IPS-18a (cell line): ENCODE measurements at regions not wholly inside any gene's neighbourhood (a gene's known extent, or its start where the extent isn't known, plus 50 kb on each side); places are given as distances from the start of the nearest gene placed in this dataset.
"Not testable (repeated sequence)": the region's sequence is repeated elsewhere in the genome, so short reads cannot be mapped to it uniquely, and the experiment has no call there.

Experiments
- H3K27ac ChIP-seq: one replicate; pipeline ENCODE4 v1.5.1; 2013; ENCODE audit warnings: low read length
- H3K27me3 ChIP-seq: one replicate; pipeline ENCODE4 v1.6.1; 2013; ENCODE audit warnings: mild to moderate bottlenecking, low read length; ENCODE audit not compliant: control insufficient read depth, insufficient read depth
- H3K36me3 ChIP-seq: one replicate; pipeline ENCODE4 v1.6.1; 2013; ENCODE audit warnings: low read depth, low read length; ENCODE audit not compliant: control insufficient read depth
- H3K4me1 ChIP-seq: one replicate; pipeline ENCODE4 v1.6.1; 2013; ENCODE audit warnings: low read depth, low read length; ENCODE audit not compliant: control insufficient read depth
- H3K4me3 ChIP-seq: one replicate; pipeline ENCODE4 v1.5.1; 2013; ENCODE audit warnings: low read length
- H3K9ac ChIP-seq: one replicate; pipeline ENCODE4 v1.6.1; 2013; ENCODE audit warnings: mild to moderate bottlenecking, low read length, moderate library complexity
- H3K9me3 ChIP-seq: one replicate; pipeline ENCODE4 v1.6.1; 2013; ENCODE audit warnings: low read depth, low read length; ENCODE audit not compliant: control insufficient read depth

DNA sequence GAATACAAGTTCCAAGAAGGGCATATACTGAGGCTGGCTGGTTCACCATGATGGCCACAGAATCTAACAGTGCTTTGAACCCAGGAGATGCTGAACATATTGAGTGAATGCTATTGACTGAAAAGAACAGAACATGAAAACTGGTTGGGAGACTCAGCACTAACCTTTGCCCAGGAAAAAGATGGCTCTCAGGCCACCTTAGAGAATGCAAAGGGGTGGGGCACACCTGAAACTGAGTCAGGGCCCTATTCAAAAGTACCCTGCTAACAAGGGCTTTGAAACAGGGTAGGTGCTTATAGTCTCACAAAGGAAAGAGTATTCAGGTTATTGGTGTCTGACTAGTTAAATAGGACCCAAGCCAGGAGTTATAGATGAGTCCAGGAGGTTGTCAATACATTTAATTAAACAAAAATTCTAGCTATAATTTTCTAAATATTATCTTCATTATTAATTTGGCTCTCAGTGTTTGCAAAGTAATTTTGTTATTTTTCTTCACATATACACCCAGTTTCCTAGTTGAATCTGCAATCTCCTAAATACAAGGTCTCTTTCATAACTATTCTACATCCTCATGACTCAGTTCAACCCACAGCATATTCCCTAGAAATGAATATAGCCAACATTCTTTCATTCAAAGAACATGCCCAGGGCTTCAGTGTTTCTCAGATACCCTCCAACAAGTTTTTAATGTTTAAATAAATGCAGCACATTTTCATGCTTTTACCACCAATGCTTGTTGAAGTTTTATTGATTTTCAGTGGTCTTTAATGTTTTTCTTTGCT is 144.2 kb upstream of the RAPGEF2 start:
- H3K36me3 ChIP-seq = no peaks in the 10 kb centered on the region
- H3K27ac ChIP-seq = no peak overlapping the region
- peaks cover 23% of the 10 kb centered on the region for H3K4me1 ChIP-seq

DNA sequence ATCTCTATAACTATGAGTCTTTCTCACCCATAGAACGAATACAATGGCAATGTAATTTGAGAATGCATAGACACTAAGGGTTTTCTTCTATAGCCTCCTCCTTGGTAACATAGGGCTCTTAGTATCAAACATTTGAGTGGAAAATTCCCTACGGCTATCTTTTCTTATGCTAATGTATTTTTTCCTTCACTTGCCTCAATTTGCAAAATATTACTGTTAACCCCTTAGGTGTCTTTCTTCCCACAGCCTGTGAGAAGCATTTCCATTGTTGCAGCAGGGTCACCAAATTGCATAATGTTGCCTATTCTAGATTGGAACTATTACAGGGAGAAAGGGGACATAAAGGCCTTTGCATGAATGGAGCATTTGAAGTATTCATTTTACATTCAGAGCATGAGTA is 140.5 kb upstream of the RAPGEF2 start:
- Histone ChIP-seq H3K4me1 (peaks cover 31% of the 10 kb centered on the region), H3K27ac (peak overlapping the region; percentile 42), H3K36me3 (no peaks in the 10 kb centered on the region)

More for the DNA sequence above, 144.2 kb upstream of the RAPGEF2 start:
- no peaks in the 10 kb centered on the region for H3K27me3 ChIP-seq
- H3K4me3 ChIP-seq = no peak overlapping the region
- no peak overlapping the region for H3K9ac ChIP-seq
- H3K9me3 ChIP-seq = no peaks in the 10 kb centered on the region

DNA sequence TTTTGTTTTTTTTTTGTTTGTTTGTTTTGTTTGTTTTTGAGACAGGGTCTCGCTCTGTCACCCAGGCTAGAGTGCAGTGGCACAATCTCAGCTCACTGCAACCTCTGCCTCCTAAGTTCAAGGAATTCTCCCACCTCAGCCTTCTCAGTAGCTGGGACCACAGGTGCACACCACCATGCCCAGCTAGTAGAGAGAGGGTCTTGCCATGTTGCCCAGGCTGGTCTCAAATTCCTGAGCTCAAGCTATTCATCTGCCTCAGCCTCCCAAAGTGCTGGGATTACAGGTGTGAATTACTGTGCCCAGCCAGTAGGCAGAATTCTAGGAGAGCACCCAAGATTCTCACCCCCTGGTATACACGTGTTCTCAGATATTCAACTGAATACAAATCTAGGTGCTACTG is 139.6 kb upstream of the RAPGEF2 start:
- H3K9me3 ChIP-seq, H3K27ac ChIP-seq, H3K36me3 ChIP-seq, H3K4me3 ChIP-seq, H3K27me3 ChIP-seq, H3K9ac ChIP-seq: not testable (repeated sequence)
- H3K4me1 ChIP-seq = peaks cover 31% of the 10 kb centered on the region

More for the DNA sequence above, 140.5 kb upstream of the RAPGEF2 start:
- Histone ChIP-seq H3K9me3 (no peaks in the 10 kb centered on the region), H3K9ac (no peak overlapping the region), H3K4me3 (no peak overlapping the region), H3K27me3 (no peaks in the 10 kb centered on the region)

DNA sequence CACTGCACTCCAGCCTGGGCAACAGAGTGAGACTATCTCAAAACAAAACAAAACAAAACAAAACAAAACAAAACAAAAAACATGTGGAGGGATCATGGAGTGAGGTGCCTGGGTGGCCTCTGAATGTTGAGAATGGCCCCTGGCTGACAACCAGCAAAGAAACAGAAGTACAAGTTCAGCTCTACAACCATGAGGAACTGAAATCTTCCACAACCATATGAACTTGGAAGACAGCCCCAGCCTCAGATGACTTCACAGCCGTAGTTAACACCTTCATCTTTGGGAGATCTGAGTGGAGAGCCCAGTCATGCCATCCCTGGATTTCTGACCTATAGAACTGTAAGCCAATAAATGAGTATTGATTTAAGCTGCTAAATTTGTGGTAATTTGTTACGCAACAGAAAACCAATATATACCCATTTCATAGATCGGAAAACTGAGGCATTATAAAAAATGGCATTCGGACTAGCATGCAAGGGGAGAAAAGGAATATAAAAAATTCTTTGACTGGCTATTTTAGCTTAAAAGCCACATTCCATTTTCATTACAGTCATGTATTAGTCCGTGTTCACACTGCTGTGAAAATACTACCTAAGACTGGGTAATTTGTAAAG is 138.7 kb upstream of the RAPGEF2 start:
- H3K27ac ChIP-seq = no peak overlapping the region
- no peak overlapping the region for H3K4me3 ChIP-seq
- no peaks in the 10 kb centered on the region for H3K36me3 ChIP-seq
- peaks cover 31% of the 10 kb centered on the region for H3K4me1 ChIP-seq
- H3K27me3 ChIP-seq = no peaks in the 10 kb centered on the region
- no peak overlapping the region for H3K9ac ChIP-seq
- H3K9me3 ChIP-seq = no peaks in the 10 kb centered on the region

DNA sequence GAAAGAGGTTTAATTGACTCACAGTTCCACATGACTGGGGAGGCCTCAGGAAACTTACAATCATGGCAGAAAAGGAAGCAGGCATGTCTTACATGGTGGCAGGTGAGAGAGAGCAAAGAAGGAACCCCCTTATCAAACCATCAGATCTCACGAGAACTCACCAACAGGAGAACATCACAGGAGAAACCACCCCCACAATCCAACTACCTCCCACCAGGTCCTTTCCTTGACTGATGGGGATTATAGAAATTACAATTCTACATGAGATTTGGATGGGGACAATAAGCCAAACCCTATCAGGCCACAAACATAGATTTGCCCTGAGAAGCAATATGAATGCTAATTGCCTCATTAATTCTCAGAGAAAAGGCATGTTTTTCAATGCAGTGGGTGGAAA is 138.2 kb upstream of the RAPGEF2 start:
- Histone ChIP-seq H3K27ac (no peak overlapping the region), H3K9ac (no peak overlapping the region), H3K4me3 (no peak overlapping the region), H3K36me3 (no peaks in the 10 kb centered on the region), H3K27me3 (no peaks in the 10 kb centered on the region), H3K4me1 (peaks cover 31% of the 10 kb centered on the region), H3K9me3 (no peaks in the 10 kb centered on the region)

DNA sequence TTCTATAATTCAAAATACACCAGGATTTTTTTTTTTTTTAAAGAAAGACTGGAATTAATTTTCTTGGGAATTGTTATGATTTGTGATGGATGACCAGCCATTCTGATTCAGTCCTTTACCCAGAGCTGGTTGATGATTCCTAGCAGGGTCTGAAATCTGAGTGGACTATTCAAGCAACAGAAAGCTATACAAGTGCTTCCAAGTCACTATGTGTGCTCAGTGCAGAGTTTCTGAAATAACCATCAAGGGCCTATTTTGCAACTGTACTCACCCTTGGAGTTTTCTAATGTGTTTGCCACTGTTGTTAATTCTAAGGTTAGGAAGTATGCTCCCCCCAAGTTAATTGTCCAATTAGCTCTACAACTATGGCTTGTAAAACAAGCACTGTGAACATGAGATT is 137.7 kb upstream of the RAPGEF2 start:
- H3K27ac ChIP-seq = no peak overlapping the region
- H3K4me1 ChIP-seq = peaks cover 31% of the 10 kb centered on the region
- H3K27me3 ChIP-seq = no peaks in the 10 kb centered on the region
- no peak overlapping the region for H3K9ac ChIP-seq
- H3K4me3 ChIP-seq = no peak overlapping the region
- H3K36me3 ChIP-seq = no peaks in the 10 kb centered on the region
- no peaks in the 10 kb centered on the region for H3K9me3 ChIP-seq

DNA sequence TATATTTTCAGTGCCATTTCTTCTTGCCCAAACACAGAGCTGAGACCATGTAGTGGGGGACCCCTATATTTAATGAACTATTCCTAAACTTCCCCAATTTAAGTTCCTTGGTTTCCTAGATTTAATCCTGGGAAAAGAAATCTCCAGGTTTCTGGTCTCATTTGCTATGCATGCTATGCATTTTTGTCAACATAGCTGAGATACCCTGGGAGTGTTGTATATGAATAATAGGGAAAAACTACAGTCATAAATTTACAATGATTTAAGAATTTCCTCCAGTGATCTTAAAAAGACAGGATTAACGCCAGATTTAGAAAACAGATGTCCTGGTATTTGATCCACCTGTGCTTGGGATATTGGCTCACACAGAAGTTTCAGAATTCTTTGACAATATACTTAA is 136.8 kb upstream of the RAPGEF2 start:
- Histone ChIP-seq H3K36me3 (no peaks in the 10 kb centered on the region), H3K27ac (no peak overlapping the region), H3K27me3 (no peaks in the 10 kb centered on the region), H3K9me3 (no peaks in the 10 kb centered on the region), H3K9ac (no peak overlapping the region), H3K4me1 (peaks cover 28% of the 10 kb centered on the region), H3K4me3 (no peak overlapping the region)

DNA sequence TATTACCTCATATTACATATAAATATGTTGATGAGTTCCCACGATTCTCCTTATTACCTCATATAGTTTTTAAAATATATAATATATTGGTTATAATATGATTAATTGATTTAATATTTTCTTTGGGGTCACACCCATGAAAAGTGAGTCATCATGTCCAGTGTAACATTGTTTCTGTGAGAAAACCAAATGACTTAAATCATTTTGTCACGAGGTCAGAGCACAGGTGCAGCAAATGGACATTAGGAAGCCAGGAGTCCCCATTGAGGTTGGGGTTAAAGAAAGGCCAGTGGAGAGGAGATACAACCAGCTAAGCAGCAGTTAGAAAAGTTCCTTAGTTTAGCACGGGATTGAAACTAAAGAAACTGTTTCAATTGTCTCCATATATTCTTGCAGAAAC is 133.9 kb upstream of the RAPGEF2 start:
- H3K36me3 ChIP-seq = no peaks in the 10 kb centered on the region
- no peak overlapping the region for H3K9ac ChIP-seq
- H3K4me3 ChIP-seq = no peak overlapping the region
- peaks cover 8% of the 10 kb centered on the region for H3K4me1 ChIP-seq
- H3K27me3 ChIP-seq = no peaks in the 10 kb centered on the region
- no peak overlapping the region for H3K27ac ChIP-seq
- no peaks in the 10 kb centered on the region for H3K9me3 ChIP-seq

DNA sequence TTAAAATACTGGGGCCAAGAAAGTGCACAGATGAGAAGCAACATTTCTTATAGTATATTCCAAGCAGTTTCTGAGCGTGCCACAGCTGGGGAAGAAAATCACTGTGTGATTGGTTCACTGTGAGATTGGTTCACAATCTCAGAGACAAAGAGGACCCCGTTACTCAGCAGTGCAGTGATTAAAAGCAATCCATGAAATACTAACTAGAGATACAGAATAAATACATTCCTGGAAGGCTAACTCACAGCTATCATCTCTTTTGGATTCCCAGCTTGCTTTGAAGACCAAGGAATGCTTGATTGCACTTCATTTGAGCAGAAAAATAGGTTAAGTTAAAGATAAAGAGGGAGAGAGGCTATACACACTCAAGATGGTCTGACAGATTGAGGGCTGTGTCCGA is 132.1 kb upstream of the RAPGEF2 start:
- H3K4me3 ChIP-seq = no peak overlapping the region
- H3K4me1 ChIP-seq = peaks cover 4% of the 10 kb centered on the region
- H3K9ac ChIP-seq = no peak overlapping the region

DNA sequence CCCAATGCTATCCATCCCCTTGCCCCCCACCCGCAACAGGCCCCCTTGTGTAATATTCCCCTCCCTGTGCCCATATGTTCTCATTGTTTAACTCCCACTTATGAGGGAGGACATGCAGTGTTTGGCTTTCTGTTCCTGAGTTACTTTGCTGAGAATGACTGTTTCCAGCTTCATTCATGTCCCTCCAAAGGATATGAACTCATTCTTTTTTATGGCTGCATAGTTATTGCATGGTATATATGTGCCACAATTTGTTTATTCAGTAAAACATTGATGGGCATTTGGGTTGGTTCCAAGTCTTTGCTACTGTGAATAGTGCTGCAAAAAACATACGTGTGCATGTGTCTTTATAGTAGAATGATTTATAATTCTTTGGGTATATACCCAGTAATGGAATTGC is 128.4 kb upstream of the RAPGEF2 start:
- not testable (repeated sequence) for H3K9me3 ChIP-seq, H3K27ac ChIP-seq, H3K36me3 ChIP-seq, H3K4me1 ChIP-seq, H3K4me3 ChIP-seq, H3K9ac ChIP-seq, H3K27me3 ChIP-seq

More for the DNA sequence above, 132.1 kb upstream of the RAPGEF2 start:
- Histone ChIP-seq H3K27ac (no peak overlapping the region), H3K27me3 (no peaks in the 10 kb centered on the region), H3K36me3 (no peaks in the 10 kb centered on the region), H3K9me3 (no peaks in the 10 kb centered on the region)

DNA sequence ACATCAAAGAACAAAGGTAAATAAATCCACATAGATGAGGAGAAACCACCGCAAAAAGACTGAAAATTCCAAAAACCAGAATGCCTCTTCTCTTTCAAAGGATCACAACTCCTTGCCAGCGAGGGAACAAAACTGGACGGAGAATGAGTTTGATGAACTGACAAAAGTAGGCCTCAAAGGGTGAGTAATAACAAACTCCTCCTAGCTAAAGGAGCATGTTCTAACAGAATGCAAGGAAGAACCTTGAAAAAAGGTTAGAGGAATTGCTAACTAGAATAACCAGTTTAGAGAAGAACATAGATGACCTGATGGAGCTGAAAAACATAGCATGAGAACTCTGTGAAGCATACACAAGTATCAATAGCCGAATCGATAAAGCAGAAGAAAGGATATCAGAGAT is 122.2 kb upstream of the RAPGEF2 start:
- not testable (repeated sequence) for H3K9me3 ChIP-seq, H3K27me3 ChIP-seq, H3K36me3 ChIP-seq, H3K27ac ChIP-seq, H3K9ac ChIP-seq, H3K4me3 ChIP-seq, H3K4me1 ChIP-seq

DNA sequence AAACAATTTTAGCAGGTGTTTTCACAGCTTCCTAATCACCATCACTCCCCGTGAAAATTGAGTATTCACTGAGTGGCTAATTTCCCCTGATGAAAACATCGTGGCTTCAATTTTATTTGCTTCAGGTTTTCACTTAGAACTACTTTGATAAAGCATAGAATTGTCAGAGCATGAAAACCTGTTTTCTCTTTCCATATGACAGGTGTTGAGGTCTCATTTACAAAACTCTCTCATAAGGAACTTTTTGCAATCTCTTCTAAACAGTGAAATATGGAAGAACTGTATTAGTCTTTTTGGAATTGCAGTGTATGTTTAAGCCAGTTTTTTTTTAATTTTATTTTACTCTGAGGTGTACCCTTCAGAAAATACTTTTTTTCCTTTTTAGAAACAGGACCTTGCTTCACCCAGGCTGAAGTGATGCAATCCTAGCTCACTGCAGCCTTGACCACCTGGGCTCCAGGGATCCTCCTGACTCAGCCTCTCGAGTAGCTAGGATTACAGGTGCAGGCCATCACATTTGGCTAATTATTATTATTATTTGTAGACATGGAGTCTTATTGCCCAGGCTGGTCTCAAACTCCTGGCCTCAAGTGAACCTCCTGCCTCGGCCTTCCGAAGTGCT is 111.2 kb upstream of the RAPGEF2 start:
- no peaks in the 10 kb centered on the region for H3K4me1 ChIP-seq
- no peaks in the 10 kb centered on the region for H3K36me3 ChIP-seq
- H3K27ac ChIP-seq = no peak overlapping the region
- H3K9me3 ChIP-seq = no peaks in the 10 kb centered on the region
- H3K4me3 ChIP-seq = no peak overlapping the region
- no peak overlapping the region for H3K9ac ChIP-seq
- no peaks in the 10 kb centered on the region for H3K27me3 ChIP-seq
